ENCODE measurements at regions not wholly inside any gene's neighbourhood (a gene's known extent, or its start where the extent isn't known, plus 50 kb on each side); places are given as distances from the start of the nearest gene placed in this dataset.

DNA sequence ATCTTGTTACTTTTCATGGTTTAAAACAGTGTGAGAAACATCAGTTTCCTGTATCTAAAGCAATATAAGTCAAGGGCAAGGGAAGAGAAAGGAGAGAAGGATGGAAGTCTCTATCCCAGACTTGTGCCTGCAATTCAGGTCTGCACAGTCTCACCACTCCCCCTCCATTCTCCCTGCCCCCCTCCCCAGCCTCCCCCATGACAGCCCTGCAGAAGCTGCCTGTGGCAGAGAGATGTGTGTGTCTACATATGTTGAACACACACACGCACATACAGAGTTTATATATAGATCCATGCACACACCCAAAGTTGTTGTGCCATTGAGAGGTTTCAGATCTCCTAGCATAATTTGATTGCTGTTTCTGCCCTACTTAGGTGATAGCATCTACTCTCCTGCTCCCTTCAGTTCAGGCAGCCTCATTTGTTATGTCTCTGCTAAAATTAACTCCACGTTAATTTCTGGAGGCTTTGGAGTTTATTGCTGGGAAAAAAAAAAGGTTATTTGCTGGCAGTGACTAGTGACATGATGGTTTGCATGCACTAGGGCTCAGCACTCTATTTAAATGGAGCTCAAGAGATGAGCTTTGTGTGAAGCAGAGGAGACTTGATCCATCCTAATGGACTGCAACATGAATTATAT is 124.9 kb upstream of the SMYD2 start:
- DNase-seq (ENCODE audit: low read depth) = no peak
- TF ChIP-seq, protein P1, sequence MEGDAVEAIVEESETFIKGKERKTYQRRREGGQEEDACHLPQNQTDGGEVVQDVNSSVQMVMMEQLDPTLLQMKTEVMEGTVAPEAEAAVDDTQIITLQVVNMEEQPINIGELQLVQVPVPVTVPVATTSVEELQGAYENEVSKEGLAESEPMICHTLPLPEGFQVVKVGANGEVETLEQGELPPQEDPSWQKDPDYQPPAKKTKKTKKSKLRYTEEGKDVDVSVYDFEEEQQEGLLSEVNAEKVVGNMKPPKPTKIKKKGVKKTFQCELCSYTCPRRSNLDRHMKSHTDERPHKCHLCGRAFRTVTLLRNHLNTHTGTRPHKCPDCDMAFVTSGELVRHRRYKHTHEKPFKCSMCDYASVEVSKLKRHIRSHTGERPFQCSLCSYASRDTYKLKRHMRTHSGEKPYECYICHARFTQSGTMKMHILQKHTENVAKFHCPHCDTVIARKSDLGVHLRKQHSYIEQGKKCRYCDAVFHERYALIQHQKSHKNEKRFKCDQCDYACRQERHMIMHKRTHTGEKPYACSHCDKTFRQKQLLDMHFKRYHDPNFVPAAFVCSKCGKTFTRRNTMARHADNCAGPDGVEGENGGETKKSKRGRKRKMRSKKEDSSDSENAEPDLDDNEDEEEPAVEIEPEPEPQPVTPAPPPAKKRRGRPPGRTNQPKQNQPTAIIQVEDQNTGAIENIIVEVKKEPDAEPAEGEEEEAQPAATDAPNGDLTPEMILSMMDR (IDR thresholded peaks at IDR 0.05; ENCODE audit: insufficient read depth, low read depth, low read length) = no peak
- H3K4me3 ChIP-seq (ENCODE audit: low read depth, low read length) = no peak overlapping the region

DNA sequence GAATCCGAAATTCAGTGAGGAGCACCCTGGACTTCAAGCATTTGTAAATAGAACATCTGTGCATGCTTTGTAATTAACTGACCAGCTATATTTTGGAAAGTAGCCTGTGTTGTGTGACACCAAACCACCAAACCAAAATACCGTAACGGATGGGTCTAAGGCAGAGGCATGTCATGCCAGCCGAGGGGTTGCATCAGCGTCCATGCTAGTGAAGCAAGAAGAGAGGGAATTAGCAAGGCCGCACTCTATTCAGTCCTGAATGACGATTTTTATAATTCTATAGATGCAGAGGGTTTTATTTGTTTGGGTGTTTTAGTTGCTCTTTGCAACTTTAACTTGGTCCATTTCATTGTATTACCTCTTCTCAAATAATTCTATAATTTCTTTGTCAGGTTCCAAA is 116.8 kb upstream of the SMYD2 start:
- no peak for DNase-seq (ENCODE audit: low read depth)
- no peak overlapping the region for H3K4me3 ChIP-seq (ENCODE audit: low read depth, low read length)
- TF ChIP-seq, protein P1 (IDR thresholded peaks at IDR 0.05; ENCODE audit: insufficient read depth, low read depth, low read length) = no peak

DNA sequence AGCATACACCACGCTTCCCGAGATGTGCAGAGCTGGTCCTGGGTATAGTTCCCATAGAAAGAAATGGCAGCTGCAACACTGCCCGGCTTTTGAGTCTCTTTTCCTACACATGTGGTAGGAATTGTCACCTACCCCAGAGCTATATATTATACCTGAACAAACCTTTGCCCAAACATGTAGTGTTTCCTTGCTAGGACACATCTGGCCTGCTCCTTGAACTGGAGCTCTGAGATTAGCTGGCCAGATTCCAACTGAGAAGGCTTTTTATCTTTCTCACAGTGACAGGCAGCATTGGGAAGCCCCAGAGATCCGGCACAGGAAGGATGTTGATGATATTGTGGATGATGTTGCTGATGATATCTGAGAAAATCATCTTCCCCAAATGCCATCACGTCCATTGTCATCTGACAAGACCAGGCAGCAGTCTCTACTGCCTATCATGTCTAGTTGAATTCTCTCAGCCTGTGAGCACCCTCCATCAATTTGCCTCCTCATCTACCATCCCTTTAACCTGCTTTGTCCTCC is 115.0 kb upstream of the SMYD2 start:
- TF ChIP-seq, protein P1 (IDR thresholded peaks at IDR 0.05; ENCODE audit: insufficient read depth, low read depth, low read length) = no peak
- DNase-seq (ENCODE audit: low read depth) = no peak
- no peak overlapping the region for H3K4me3 ChIP-seq (ENCODE audit: low read depth, low read length)

DNA sequence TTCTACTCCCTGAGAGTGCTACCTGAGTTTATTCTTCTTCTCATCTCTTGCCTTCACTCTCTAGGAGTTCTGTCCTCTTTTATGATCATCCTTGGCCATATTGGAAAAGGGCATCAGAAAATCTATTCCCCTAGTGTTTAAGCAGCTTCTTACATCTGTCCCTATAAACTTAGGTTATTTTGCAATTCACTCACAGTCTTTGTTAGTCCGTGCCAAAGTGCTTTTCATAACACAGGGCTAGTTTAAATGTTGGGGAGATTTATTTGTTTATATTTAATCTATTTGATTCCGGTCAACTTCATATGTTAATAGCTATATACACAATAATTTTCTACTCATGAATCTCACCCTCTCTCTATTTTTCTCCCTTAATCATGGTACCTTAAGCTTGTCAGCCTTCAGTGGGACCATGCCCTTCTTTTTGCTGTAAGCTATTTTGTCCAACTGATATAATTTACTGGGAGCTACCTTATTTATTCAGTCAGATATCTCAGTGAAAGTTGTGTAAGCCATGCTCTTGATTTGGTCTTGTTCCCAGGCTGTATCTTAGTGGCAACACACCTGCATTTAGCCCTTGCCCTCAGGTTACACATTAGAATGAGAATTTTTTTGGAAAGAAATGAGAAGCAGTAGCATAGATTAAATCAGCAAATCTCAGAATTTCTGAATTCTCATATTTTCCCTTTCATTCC is 106.3 kb upstream of the SMYD2 start:
- TF ChIP-seq, protein P1 (IDR thresholded peaks at IDR 0.05; ENCODE audit: insufficient read depth, low read depth, low read length) = no peak
- no peak overlapping the region for H3K4me3 ChIP-seq (ENCODE audit: low read depth, low read length)
- no peak for DNase-seq (ENCODE audit: low read depth)

DNA sequence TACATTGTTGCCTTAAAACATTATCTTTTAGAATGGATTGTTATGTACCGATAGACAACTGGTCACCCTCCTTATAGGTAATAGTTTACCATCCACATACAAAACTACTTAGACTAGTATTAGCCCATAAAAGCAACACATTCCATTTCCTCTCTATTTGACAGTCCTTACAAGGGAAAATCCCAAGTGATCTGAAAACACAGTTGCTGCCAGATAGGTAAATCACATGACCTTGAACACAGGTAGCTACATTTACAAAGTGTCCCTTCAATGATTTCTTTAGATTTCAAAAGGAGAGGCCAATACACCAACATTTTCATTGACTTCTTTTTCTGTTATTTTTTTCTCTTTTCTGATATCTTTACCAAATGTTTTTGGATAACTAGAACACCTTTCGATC is 102.9 kb upstream of the SMYD2 start:
- TF ChIP-seq, protein P1 (IDR thresholded peaks at IDR 0.05; ENCODE audit: insufficient read depth, low read depth, low read length) = no peak
- DNase-seq (ENCODE audit: low read depth) = no peak
- H3K4me3 ChIP-seq (ENCODE audit: low read depth, low read length) = no peak overlapping the region

DNA sequence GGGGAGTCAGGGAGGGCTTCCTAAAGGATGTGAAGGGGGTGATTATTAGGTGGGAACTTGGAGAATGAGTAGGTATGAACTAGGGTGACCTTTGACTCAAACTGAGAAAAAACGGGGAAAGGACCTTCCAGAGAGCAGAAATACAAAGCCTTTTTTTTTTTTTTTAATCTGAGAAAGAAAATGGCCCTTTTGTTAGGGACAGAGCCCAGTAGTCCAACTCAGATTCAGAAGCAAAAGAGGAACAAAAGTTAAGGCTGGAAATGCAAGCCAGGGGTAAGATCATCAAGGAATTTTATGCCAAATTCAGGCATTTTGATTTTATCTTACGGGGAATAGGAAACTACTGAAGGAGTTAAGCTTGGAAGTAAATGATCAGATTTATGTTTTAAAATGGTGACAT is 96.0 kb upstream of the SMYD2 start:
- DNase-seq (ENCODE audit: low read depth) = no peak
- TF ChIP-seq, protein P1 (IDR thresholded peaks at IDR 0.05; ENCODE audit: insufficient read depth, low read depth, low read length) = no peak
- H3K4me3 ChIP-seq (ENCODE audit: low read depth, low read length) = no peak overlapping the region

Measured in fibroblast of villous mesenchyme (primary cell).